ENCODE measurements at regions not wholly inside any gene's neighbourhood (a gene's known extent, or its start where the extent isn't known, plus 50 kb on each side); places are given as distances from the start of the nearest gene placed in this dataset.

GRCh38 chr3:157705258-157705657 lies 202.0 kb upstream of the VEPH1 start:
- WGBS, 4 donors = 45 to 61% (median 51%) methylated on average over 2 of the region's 2 CpGs
- no peak overlapping the region for H3K4me3 ChIP-seq
- H3K9me3 ChIP-seq (replicated peaks in 1 of 3) = no peaks in the 10 kb centered on the region
- no peaks in the 10 kb centered on the region for H3K36me3 ChIP-seq (replicated peaks in 1 of 2)
- intact Hi-C loops (cut with DNase I) = no loop called here
- H3K27me3 ChIP-seq = no peaks in the 10 kb centered on the region
- no peak for TF ChIP-seq CTCF (IDR thresholded peaks at IDR 0.05)
- TF ChIP-seq POLR2A (IDR thresholded peaks at IDR 0.05) = no peak
- H3K4me1 ChIP-seq (replicated peaks in 1 of 2) = no peaks in the 10 kb centered on the region
- H3K27ac ChIP-seq = no peak overlapping the region
- no peak for DNase-seq

DNA sequence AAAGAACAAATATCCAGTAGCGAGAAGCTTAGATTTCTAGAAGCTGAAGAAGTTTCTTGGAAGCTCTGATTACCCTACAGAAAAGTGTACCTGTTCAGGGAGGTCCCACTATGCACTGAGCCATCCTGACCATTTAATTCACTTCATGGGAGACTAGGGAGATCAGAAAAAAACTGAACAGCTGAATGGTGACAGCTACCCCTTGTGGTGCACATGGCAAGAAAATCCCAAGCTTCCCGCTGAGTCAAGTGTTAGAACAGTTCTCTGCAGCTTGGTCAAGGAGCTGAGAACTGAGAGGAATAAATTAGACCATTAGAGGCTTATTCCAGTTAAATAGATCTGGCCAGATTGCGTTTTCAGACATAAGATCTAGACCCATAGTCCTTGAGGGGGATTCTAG lies 197.2 kb upstream of the VEPH1 start:
- Histone ChIP-seq H3K4me1 (replicated peaks in 1 of 2) (no peaks in the 10 kb centered on the region), H3K36me3 (replicated peaks in 1 of 2) (no peaks in the 10 kb centered on the region), H3K27me3 (no peaks in the 10 kb centered on the region), H3K9me3 (replicated peaks in 1 of 3) (no peaks in the 10 kb centered on the region), H3K27ac (no peak overlapping the region), H3K4me3 (no peak overlapping the region)
- WGBS, 4 donors = 64 to 82% (median 72%) methylated on average over 3 of the region's 3 CpGs
- TF ChIP-seq CTCF (IDR thresholded peaks at IDR 0.05) (no peak), POLR2A (IDR thresholded peaks at IDR 0.05) (no peak)
- intact Hi-C loops (cut with DNase I) = no loop called here
- DNase-seq = no peak

DNA sequence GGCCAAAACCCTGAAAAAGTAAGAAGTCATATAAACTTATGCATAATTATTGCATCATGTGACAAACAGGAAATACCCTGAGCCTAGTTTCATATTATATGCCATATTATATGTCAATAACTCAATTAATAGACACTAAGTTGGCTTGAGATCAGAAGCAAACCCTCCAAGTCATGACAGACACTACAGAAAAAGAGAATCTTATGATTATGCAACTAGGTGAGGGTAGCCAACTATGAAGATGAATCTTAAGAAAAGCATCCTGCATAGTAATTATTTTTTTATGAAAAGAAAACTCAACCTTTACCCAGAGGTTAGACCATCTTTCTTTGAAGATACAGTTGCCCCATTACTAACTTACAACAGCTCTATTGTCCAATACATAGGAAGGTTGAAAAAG lies 192.4 kb upstream of the VEPH1 start:
- no peaks in the 10 kb centered on the region for H3K9me3 ChIP-seq (replicated peaks in 1 of 3)
- no peaks in the 10 kb centered on the region for H3K36me3 ChIP-seq (replicated peaks in 1 of 2)
- no peaks in the 10 kb centered on the region for H3K27me3 ChIP-seq
- no peak overlapping the region for H3K27ac ChIP-seq
- H3K4me1 ChIP-seq (replicated peaks in 1 of 2) = no peaks in the 10 kb centered on the region
- intact Hi-C loops (cut with DNase I) = no loop called here
- TF ChIP-seq CTCF (IDR thresholded peaks at IDR 0.05) (no peak), POLR2A (IDR thresholded peaks at IDR 0.05) (no peak)
- DNase-seq = no peak
- H3K4me3 ChIP-seq = no peak overlapping the region

- Histone ChIP-seq H3K36me3 (replicated peaks in 1 of 2) (no peaks in the 10 kb centered on the region), H3K9me3 (replicated peaks in 1 of 3) (no peaks in the 10 kb centered on the region), H3K4me3 (no peak overlapping the region), H3K27me3 (no peaks in the 10 kb centered on the region), H3K27ac (no peak overlapping the region), H3K4me1 (replicated peaks in 1 of 2) (no peaks in the 10 kb centered on the region)
- DNase-seq = no peak
- WGBS, 4 donors = 56 to 68% (median 65%) methylated on average over 2 of the region's 2 CpGs
- intact Hi-C loops (cut with DNase I) = no loop called here
- TF ChIP-seq CTCF (IDR thresholded peaks at IDR 0.05) = no peak
- no peak for TF ChIP-seq POLR2A (IDR thresholded peaks at IDR 0.05)
Observed at GRCh38 chr3:157695103-157695502, 191.9 kb upstream of the VEPH1 start.
